GM23248 (cell line): ENCODE measurements at regions not wholly inside any gene's neighbourhood (a gene's known extent, or its start where the extent isn't known, plus 50 kb on each side); places are given as distances from the start of the nearest gene placed in this dataset.
A peak's percentile ranks its signal among the peaks of the same experiment; 100 is the strongest.

Experiments used
- DNase-seq: peaks from one replicate; pipeline ENCODE4 v3.0.0-alpha.2; 2015
- H2AFZ ChIP-seq: fragments of 200-600 bp; sonication (generic); 2 replicates; pipeline ENCODE4 v1.6.1; 2016; ENCODE audit warnings: antibody characterized with exemption
- H3F3A ChIP-seq: fragments of 200-600 bp; sonication (generic); 2 replicates; pipeline ENCODE4 v1.6.1; 2016; ENCODE audit warnings: mild to moderate bottlenecking, antibody characterized with exemption, mixed run types; ENCODE audit not compliant: insufficient read depth
- H3K27ac ChIP-seq: fragments of 200-600 bp; sonication (generic); 2 replicates; pipeline ENCODE4 v1.5.1; 2016; ENCODE audit warnings: mild to moderate bottlenecking
- H3K27me3 ChIP-seq: fragments of 200-600 bp; sonication (generic); replicated peaks from 2 replicates; pipeline ENCODE4 v1.6.1; 2016; ENCODE audit warnings: mild to moderate bottlenecking; ENCODE audit not compliant: insufficient read depth
- H3K36me3 ChIP-seq: fragments of 200-600 bp; sonication (generic); 2 replicates; pipeline ENCODE4 v1.6.1; 2016; ENCODE audit warnings: low read depth, mild to moderate bottlenecking
- H3K4me1 ChIP-seq: fragments of 200-600 bp; sonication (generic); 2 replicates; pipeline ENCODE4 v1.6.1; 2016; ENCODE audit warnings: mild to moderate bottlenecking; ENCODE audit not compliant: insufficient read depth
- H3K4me2 ChIP-seq: fragments of 200-600 bp; sonication (generic); one replicate; pipeline ENCODE4 v1.6.1; 2016; ENCODE audit warnings: mild to moderate bottlenecking; ENCODE audit not compliant: unreplicated experiment
- H3K4me3 ChIP-seq: fragments of 200-600 bp; sonication (generic); 2 replicates; pipeline ENCODE4 v1.5.1; 2016; ENCODE audit warnings: mild to moderate bottlenecking
- H3K79me2 ChIP-seq: fragments of 200-600 bp; sonication (generic); 2 replicates; pipeline ENCODE4 v1.6.1; 2016; ENCODE audit warnings: mild to moderate bottlenecking; ENCODE audit not compliant: insufficient read depth
- H3K9ac ChIP-seq: fragments of 200-600 bp; sonication (generic); 2 replicates; pipeline ENCODE4 v1.6.1; 2016; ENCODE audit warnings: mild to moderate bottlenecking
- H3K9me2 ChIP-seq: fragments of 200-600 bp; sonication (generic); 2 replicates; pipeline ENCODE4 v1.6.1; 2016; ENCODE audit warnings: mixed run types, mild to moderate bottlenecking, moderate library complexity; ENCODE audit not compliant: insufficient read depth
- H3K9me3 ChIP-seq: fragments of 200-600 bp; sonication (generic); one replicate; pipeline ENCODE4 v1.6.1; 2017; ENCODE audit warnings: low read depth
- H4K20me1 ChIP-seq: fragments of 200-600 bp; sonication (generic); 2 replicates; pipeline ENCODE4 v1.6.0; 2016; ENCODE audit not compliant: insufficient read depth
- EZH2 ChIP-seq: fragments of 200-600 bp; sonication (generic); IDR thresholded peaks from 2 replicates; pipeline ENCODE4 v1.6.1; 2018; ENCODE audit warnings: antibody characterized with exemption, mild to moderate bottlenecking; ENCODE audit not compliant: insufficient read depth, poor library complexity, severe bottlenecking
- EZH2phosphoT487 ChIP-seq: fragments of 200-600 bp; sonication (generic); IDR thresholded peaks from 2 replicates; pipeline ENCODE4 v1.6.1; 2018; ENCODE audit warnings: antibody characterized with exemption, moderate library complexity, mild to moderate bottlenecking, low read depth; ENCODE audit not compliant: insufficient read depth
- WGBS, 2 experiments: methylation state at CpG; one replicate each; pipeline ENCODE4 v1.1.6; 2015 to 2017; ENCODE audit warnings: low lambda C conversion rate in 2 of 2, low coverage in 1 of 2; ENCODE audit errors: missing lambda C conversion rate in 2 of 2; 5-methylcytosine and 5-hydroxymethylcytosine counted together
- in situ Hi-C: fragments of 300-500 bp; cut with MboI; formaldehyde crosslinking; loops from 2 replicates; pipeline ENCODE4 v1.15.0; 2020

DNA sequence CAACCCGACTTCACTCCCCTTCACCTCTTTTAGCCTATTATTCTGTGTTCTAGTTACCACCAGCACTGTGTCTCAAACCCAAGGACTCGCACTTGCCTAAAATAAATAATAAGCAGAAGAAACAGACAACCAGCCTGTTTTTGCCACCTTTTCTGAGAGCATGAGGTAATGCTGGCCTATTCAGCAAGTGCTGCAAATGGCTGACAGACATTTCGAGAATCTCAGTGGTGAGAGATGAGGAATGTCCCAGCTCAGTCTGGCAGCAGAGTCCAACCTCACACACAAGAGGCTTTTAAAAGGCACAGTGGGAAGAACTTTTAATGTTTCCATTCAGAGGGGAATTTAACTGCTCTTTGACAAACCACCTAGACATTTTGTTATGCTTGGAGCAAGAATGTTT is 143.3 kb upstream of the GMNC start:
- H3K79me2 ChIP-seq = no peaks in the 10 kb centered on the region
- H3F3A ChIP-seq = no peaks in the 10 kb centered on the region
- H3K4me2 ChIP-seq = no peak overlapping the region
- 28 to 33% methylated on average over 3 of the region's 3 CpGs for WGBS, 2 experiments
- no peaks in the 10 kb centered on the region for H4K20me1 ChIP-seq
- in situ Hi-C loops = no loop called here
- no peak overlapping the region for H3K9ac ChIP-seq
- H3K4me3 ChIP-seq = no peak overlapping the region
- DNase-seq = no peak
- no peak overlapping the region for H2AFZ ChIP-seq
- H3K36me3 ChIP-seq = no peaks in the 10 kb centered on the region
- H3K27ac ChIP-seq = no peak overlapping the region
- no peaks in the 10 kb centered on the region for H3K9me2 ChIP-seq
- H3K9me3 ChIP-seq = no peaks in the 10 kb centered on the region
- H3K27me3 ChIP-seq = no peaks in the 10 kb centered on the region
- TF ChIP-seq EZH2phosphoT487 = no peak
- TF ChIP-seq EZH2 = no peak
- H3K4me1 ChIP-seq = no peaks in the 10 kb centered on the region

DNA sequence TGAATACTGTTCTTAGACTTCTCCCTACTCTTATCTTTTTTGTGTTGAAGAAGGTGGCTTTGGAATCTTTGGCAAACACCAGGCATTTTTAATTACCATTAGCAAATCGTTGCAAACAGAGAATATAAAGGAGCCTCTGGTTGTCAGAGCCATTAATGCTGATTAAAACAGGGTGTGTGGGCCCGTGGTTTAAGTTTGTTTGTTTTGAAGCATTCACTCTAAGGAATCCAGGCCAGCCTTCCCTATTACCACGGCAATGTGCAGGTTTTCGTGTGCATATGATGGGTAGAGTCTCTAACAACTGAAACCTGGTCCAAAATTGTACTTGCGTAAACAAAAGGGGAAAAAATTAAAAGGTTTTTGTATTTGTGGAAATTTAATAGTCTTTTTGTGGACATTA is 141.2 kb upstream of the GMNC start:
- Histone ChIP-seq H3K4me1 (no peaks in the 10 kb centered on the region; the same call in 1 of the 2 replicates), H3K9ac (no peak overlapping the region), H3K27ac (no peak overlapping the region), H3F3A (no peaks in the 10 kb centered on the region), H3K79me2 (no peaks in the 10 kb centered on the region), H3K36me3 (no peaks in the 10 kb centered on the region), H3K9me2 (no peaks in the 10 kb centered on the region), H3K27me3 (no peaks in the 10 kb centered on the region), H3K4me2 (no peak overlapping the region), H2AFZ (no peak overlapping the region), H4K20me1 (no peaks in the 10 kb centered on the region), H3K9me3 (no peaks in the 10 kb centered on the region), H3K4me3 (no peak overlapping the region)
- DNase-seq = no peak
- WGBS, 2 experiments = 29 to 31% methylated on average over 5 of the region's 5 CpGs
- no peak for TF ChIP-seq EZH2
- TF ChIP-seq EZH2phosphoT487 = no peak
- in situ Hi-C loops = no loop called here

DNA sequence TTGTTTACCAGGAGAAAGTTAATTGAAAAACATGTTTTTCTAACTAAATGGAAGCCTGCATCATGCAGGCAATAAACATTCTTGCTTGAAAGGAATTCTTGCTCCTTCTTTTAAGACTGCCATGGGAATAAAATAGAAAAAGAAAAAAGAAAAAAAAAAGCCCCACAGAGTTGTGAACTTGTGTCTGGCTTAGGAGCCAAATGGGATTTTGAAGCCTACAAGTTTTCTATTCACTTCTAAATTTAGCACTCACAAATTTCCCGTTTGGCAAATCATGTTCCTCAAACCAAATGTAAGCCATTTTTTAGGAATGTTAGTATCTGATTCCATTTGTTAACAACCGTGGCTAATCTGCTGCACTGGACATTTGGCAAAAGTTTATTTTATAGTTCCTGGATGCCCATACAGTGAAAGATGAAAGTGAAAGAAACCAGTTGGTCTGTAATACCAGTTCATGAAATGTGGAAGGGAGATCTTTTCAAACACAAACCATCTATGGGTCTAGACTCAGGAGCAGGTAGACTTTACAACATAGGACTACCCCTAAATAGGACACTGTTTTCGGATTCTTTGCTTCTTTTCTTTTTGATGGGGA is 133.8 kb upstream of the GMNC start:
- H3K4me1 ChIP-seq = no peaks in the 10 kb centered on the region; the same call in 1 of the 2 replicates
- no peaks in the 10 kb centered on the region for H3F3A ChIP-seq
- H3K79me2 ChIP-seq = no peaks in the 10 kb centered on the region
- TF ChIP-seq EZH2phosphoT487 (no peak), EZH2 (no peak)
- no peak overlapping the region for H3K9ac ChIP-seq
- in situ Hi-C loops = no loop called here
- H2AFZ ChIP-seq = no peak overlapping the region
- H4K20me1 ChIP-seq = no peaks in the 10 kb centered on the region
- H3K9me2 ChIP-seq = no peaks in the 10 kb centered on the region
- H3K36me3 ChIP-seq = no peaks in the 10 kb centered on the region
- WGBS, 2 experiments = 2 to 12% methylated on average over 3 of the region's 3 CpGs
- no peak for DNase-seq
- no peak overlapping the region for H3K27ac ChIP-seq
- no peaks in the 10 kb centered on the region for H3K27me3 ChIP-seq
- peak overlapping the region; percentile 29; the same call in 1 of the 2 replicates for H3K4me3 ChIP-seq
- no peaks in the 10 kb centered on the region for H3K9me3 ChIP-seq
- no peak overlapping the region for H3K4me2 ChIP-seq

DNA sequence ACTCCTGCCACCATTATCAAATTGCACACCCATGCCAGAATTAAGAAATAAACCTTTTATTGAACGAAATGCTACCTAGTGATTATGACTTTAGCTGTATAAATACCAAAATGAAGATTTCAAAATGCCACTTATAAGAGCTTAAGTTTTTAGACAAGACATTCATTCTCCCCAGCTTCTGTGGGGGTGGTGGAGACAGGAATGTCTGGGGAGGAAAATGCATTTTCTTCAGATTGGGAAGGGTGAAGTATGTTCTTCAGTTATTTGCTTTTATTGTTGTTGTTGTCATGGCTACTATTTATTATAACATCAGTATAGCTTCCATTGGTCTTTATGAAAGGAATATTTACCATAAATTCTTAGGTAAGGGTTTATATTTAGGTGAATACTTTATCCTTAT is 132.7 kb upstream of the GMNC start:
- no peaks in the 10 kb centered on the region for H3K9me3 ChIP-seq
- H3K36me3 ChIP-seq = no peaks in the 10 kb centered on the region
- 0% methylated on average over 1 of the region's 1 CpG for WGBS, 2 experiments

DNA sequence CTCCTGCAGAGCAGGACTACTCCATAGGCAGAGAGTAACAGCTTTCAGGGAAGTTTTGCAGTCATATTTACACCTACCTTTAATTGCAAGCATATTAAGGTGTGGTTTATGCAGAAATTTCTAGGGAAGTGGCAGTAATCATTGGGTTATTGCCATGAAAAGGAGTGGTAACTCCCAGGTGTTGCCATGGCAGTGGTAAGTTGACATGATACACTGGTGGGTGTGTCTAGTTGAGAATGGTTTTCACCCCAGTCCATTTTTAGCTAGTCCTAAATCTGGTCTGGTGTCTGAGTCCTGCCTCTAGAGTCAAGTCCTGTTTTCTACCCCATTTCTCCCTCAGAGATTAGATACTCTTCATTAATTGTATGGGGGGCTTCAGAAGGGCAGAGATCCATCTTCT is 128.4 kb upstream of the GMNC start:
- no peaks in the 10 kb centered on the region for H3F3A ChIP-seq
- no peak overlapping the region for H3K9ac ChIP-seq
- no peaks in the 10 kb centered on the region for H3K9me2 ChIP-seq
- no peaks in the 10 kb centered on the region for H3K36me3 ChIP-seq
- no peaks in the 10 kb centered on the region for H3K27me3 ChIP-seq
- in situ Hi-C loops = no loop called here
- H3K4me1 ChIP-seq = no peaks in the 10 kb centered on the region
- no peaks in the 10 kb centered on the region for H3K9me3 ChIP-seq
- no peak overlapping the region for H3K4me3 ChIP-seq
- no peak overlapping the region for H3K4me2 ChIP-seq
- H2AFZ ChIP-seq = no peak overlapping the region
- DNase-seq = no peak
- no peak overlapping the region for H3K27ac ChIP-seq
- no peak for TF ChIP-seq EZH2phosphoT487
- no peak for TF ChIP-seq EZH2
- H4K20me1 ChIP-seq = no peaks in the 10 kb centered on the region
- no peaks in the 10 kb centered on the region for H3K79me2 ChIP-seq

More for the DNA sequence above, 132.7 kb upstream of the GMNC start:
- no peaks in the 10 kb centered on the region for H4K20me1 ChIP-seq
- no peaks in the 10 kb centered on the region; the same call in 1 of the 2 replicates for H3K4me1 ChIP-seq
- H3K9me2 ChIP-seq = no peaks in the 10 kb centered on the region
- no peak overlapping the region for H3K27ac ChIP-seq
- H3K9ac ChIP-seq = no peak overlapping the region
- DNase-seq = no peak
- in situ Hi-C loops = no loop called here
- H3K79me2 ChIP-seq = no peaks in the 10 kb centered on the region
- H3K27me3 ChIP-seq = no peaks in the 10 kb centered on the region
- no peak overlapping the region for H3K4me3 ChIP-seq
- H2AFZ ChIP-seq = no peak overlapping the region
- no peak for TF ChIP-seq EZH2
- no peak for TF ChIP-seq EZH2phosphoT487
- no peaks in the 10 kb centered on the region for H3F3A ChIP-seq
- H3K4me2 ChIP-seq = no peak overlapping the region
